IPS-18a (cell line): ENCODE measurements at regions not wholly inside any gene's neighbourhood (a gene's known extent, or its start where the extent isn't known, plus 50 kb on each side); places are given as distances from the start of the nearest gene placed in this dataset.
"Not testable (repeated sequence)": the region's sequence is repeated elsewhere in the genome, so short reads cannot be mapped to it uniquely, and the experiment has no call there.

Source experiments
- H3K27ac ChIP-seq: one replicate; pipeline ENCODE4 v1.5.1; 2013; ENCODE audit warnings: low read length
- H3K27me3 ChIP-seq: one replicate; pipeline ENCODE4 v1.6.1; 2013; ENCODE audit warnings: mild to moderate bottlenecking, low read length; ENCODE audit not compliant: control insufficient read depth, insufficient read depth
- H3K36me3 ChIP-seq: one replicate; pipeline ENCODE4 v1.6.1; 2013; ENCODE audit warnings: low read depth, low read length; ENCODE audit not compliant: control insufficient read depth
- H3K4me1 ChIP-seq: one replicate; pipeline ENCODE4 v1.6.1; 2013; ENCODE audit warnings: low read depth, low read length; ENCODE audit not compliant: control insufficient read depth
- H3K4me3 ChIP-seq: one replicate; pipeline ENCODE4 v1.5.1; 2013; ENCODE audit warnings: low read length
- H3K9ac ChIP-seq: one replicate; pipeline ENCODE4 v1.6.1; 2013; ENCODE audit warnings: mild to moderate bottlenecking, low read length, moderate library complexity
- H3K9me3 ChIP-seq: one replicate; pipeline ENCODE4 v1.6.1; 2013; ENCODE audit warnings: low read depth, low read length; ENCODE audit not compliant: control insufficient read depth

- H3K9me3 ChIP-seq = no peaks in the 10 kb centered on the region
- H3K27ac ChIP-seq = no peak overlapping the region
- peaks cover 23% of the 10 kb centered on the region for H3K4me1 ChIP-seq
- no peak overlapping the region for H3K4me3 ChIP-seq
- no peaks in the 10 kb centered on the region for H3K36me3 ChIP-seq
- H3K9ac ChIP-seq = no peak overlapping the region
- H3K27me3 ChIP-seq = no peaks in the 10 kb centered on the region
Measured at GRCh38 chr6:139452148-139452876, 77.9 kb upstream of the CITED2 start.

- no peaks in the 10 kb centered on the region for H3K27me3 ChIP-seq
- H3K27ac ChIP-seq = peak overlapping the region; percentile 9
- H3K9me3 ChIP-seq = no peaks in the 10 kb centered on the region
- peaks cover 27% of the 10 kb centered on the region for H3K4me1 ChIP-seq
- no peaks in the 10 kb centered on the region for H3K36me3 ChIP-seq
- H3K9ac ChIP-seq = peak overlapping the region; percentile 25
- H3K4me3 ChIP-seq = no peak overlapping the region
Measured at GRCh38 chr6:139449611-139450000, 75.2 kb upstream of the CITED2 start.

DNA sequence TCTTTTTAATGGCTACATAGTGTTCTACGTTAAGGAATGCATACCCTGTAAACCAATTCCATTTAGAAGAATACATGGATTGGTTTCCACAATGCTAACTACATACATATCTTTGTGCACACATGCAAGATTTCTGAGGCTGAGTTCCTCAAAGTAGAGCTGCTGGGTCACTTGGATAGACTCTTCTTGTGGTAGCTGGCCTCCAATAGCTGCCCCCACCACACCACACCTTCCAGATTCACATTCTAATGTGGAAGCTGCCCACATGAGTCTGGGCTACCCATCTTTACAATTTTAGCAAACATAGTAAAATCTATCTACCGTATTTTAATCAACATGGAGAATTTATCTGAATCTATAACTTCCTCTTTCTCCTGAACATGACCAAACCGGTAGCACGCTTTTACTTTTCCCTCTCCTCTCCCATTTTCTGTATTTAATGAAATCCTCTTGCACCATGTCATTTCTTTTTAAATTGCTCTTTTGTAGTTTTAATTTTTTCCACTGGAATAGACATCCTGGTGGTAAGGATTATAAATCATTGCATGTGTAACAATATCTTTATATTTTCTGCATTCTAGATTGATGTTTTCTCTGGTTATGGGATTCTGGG is 74.7 kb upstream of the CITED2 start:
- H3K4me3 ChIP-seq = no peak overlapping the region
- H3K27ac ChIP-seq = peak overlapping the region; percentile 9
- H3K4me1 ChIP-seq = peaks cover 27% of the 10 kb centered on the region
- H3K36me3 ChIP-seq = no peaks in the 10 kb centered on the region
- H3K9me3 ChIP-seq = no peaks in the 10 kb centered on the region
- H3K27me3 ChIP-seq = no peaks in the 10 kb centered on the region
- peak overlapping the region; percentile 25 for H3K9ac ChIP-seq

- Histone ChIP-seq H3K4me1 (peaks cover 27% of the 10 kb centered on the region), H3K9me3 (no peaks in the 10 kb centered on the region), H3K9ac (no peak overlapping the region), H3K36me3 (no peaks in the 10 kb centered on the region), H3K27ac (no peak overlapping the region), H3K27me3 (no peaks in the 10 kb centered on the region), H3K4me3 (no peak overlapping the region)
Measured at GRCh38 chr6:139448051-139448649, 73.7 kb upstream of the CITED2 start.

GRCh38 chr6:139447656-139447975 is 73.2 kb upstream of the CITED2 start:
- Histone ChIP-seq H3K36me3 (no peaks in the 10 kb centered on the region), H3K4me1 (peaks cover 27% of the 10 kb centered on the region), H3K27ac (no peak overlapping the region), H3K4me3 (no peak overlapping the region), H3K27me3 (no peaks in the 10 kb centered on the region), H3K9me3 (no peaks in the 10 kb centered on the region), H3K9ac (no peak overlapping the region)

GRCh38 chr6:139446768-139447655 is 72.6 kb upstream of the CITED2 start:
- Histone ChIP-seq H3K4me3 (no peak overlapping the region), H3K9me3 (no peaks in the 10 kb centered on the region), H3K4me1 (peaks cover 27% of the 10 kb centered on the region), H3K27me3 (no peaks in the 10 kb centered on the region), H3K36me3 (no peaks in the 10 kb centered on the region), H3K9ac (no peak overlapping the region), H3K27ac (no peak overlapping the region)

GRCh38 chr6:139446138-139446715 is 71.8 kb upstream of the CITED2 start:
- H3K27me3 ChIP-seq = no peaks in the 10 kb centered on the region
- H3K27ac ChIP-seq = no peak overlapping the region
- H3K9me3 ChIP-seq = no peaks in the 10 kb centered on the region
- no peak overlapping the region for H3K4me3 ChIP-seq
- H3K4me1 ChIP-seq = peaks cover 27% of the 10 kb centered on the region
- no peaks in the 10 kb centered on the region for H3K36me3 ChIP-seq
- H3K9ac ChIP-seq = no peak overlapping the region

- H3K36me3 ChIP-seq, H3K9me3 ChIP-seq, H3K27me3 ChIP-seq, H3K9ac ChIP-seq, H3K4me3 ChIP-seq, H3K27ac ChIP-seq: not testable (repeated sequence)
- H3K4me1 ChIP-seq = peaks cover 19% of the 10 kb centered on the region
Measured at GRCh38 chr6:139444273-139444787, 69.9 kb upstream of the CITED2 start.

DNA sequence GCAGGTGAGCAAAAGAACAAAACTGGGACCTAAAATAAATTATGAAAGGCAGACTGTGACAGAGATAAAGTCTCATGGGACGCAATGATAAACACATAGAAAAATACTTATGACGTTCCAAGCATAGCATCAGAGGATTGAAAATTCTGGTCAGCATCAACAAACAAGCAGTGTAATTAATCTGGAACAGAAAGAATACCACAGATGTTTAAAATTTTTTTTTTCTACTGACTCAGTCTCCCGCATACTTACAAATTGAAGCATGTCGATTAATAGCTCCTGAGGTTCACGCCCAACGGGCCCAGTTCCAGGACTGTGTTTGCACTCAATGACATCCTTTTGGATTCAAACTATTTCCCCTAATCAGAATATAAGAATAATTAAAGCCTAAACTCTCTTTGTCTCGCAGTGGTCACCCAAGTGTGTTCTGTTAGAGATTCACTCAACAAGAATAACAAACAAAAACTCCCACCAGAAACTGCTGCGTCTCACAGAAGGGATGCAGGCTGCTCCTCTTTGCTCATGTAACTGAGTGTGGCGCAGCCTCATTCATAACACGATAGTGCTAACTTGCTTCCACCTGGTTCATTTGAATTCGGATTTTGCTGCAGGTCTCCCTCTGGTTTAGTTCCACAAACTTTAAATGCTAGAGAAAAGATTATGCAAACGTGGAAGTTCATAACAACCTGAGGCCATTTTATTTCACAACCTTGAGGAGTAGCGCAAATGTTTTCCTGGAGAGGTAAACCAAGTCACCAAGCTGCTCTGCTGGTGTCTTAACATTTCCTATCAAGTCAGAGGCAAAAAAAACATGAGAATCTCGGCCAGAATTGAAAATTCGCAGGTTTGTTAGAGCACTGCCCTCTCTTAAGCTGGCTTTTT is 69.0 kb upstream of the CITED2 start:
- Histone ChIP-seq H3K36me3 (no peaks in the 10 kb centered on the region), H3K27ac (no peak overlapping the region), H3K27me3 (no peaks in the 10 kb centered on the region), H3K9me3 (no peaks in the 10 kb centered on the region), H3K9ac (no peak overlapping the region), H3K4me3 (no peak overlapping the region), H3K4me1 (peaks cover 15% of the 10 kb centered on the region)

GRCh38 chr6:139442188-139442671 is 67.8 kb upstream of the CITED2 start:
- no peaks in the 10 kb centered on the region for H3K9me3 ChIP-seq
- no peak overlapping the region for H3K9ac ChIP-seq
- H3K4me1 ChIP-seq = peaks cover 4% of the 10 kb centered on the region
- H3K36me3 ChIP-seq = no peaks in the 10 kb centered on the region
- H3K27me3 ChIP-seq = no peaks in the 10 kb centered on the region
- H3K27ac ChIP-seq = no peak overlapping the region
- no peak overlapping the region for H3K4me3 ChIP-seq
